HepG2 (cell line): ENCODE measurements at regions not wholly inside any gene's neighbourhood (a gene's known extent, or its start where the extent isn't known, plus 50 kb on each side); places are given as distances from the start of the nearest gene placed in this dataset.

Experiments
- ATAC-seq: fragments of 200-7000 bp; cut with Tn5 transposase; 3 replicates; pipeline ENCODE4 v1.9.1; 2020; ENCODE audit warnings: mild to moderate bottlenecking, moderate library complexity
- BruUV-seq: library from RNA; stranded (reverse); fragments of 400-500 nt; replicated peaks from 2 replicates; lab custom pipeline; 2021; lab: Mats Ljungman, UMichigan
- CTCF ChIA-PET: fragments of 300-600 bp; formaldehyde crosslinking; extraction: SDS; loops from one replicate; lab custom pipeline; 2021; ENCODE audit warnings: low total read pairs, inconsistent platforms, low intra/inter-chr PET ratio; lab: Yijun Ruan, JAX
- POLR2A ChIA-PET: fragments of 350-600 bp; sonication (Branson Sonifier 250); formaldehyde crosslinking; loops from one replicate; lab custom pipeline; 2020; ENCODE audit warnings: antibody characterized with exemption, inconsistent platforms; lab: Yijun Ruan, JAX
- DNase-seq: peaks from one replicate; pipeline ENCODE4 v3.0.0-alpha.2; 2015; ENCODE audit warnings: low spot score
- FAIRE-seq: peaks from 3 replicates; lab custom pipeline; 2011; peaks lifted over from hg19 to GRCh38; lab: Jason Lieb, UNC
- H2AFZ ChIP-seq: one replicate; pipeline ENCODE4 v1.6.1; 2011; ENCODE audit warnings: low read length, inconsistent platforms
- H3K27ac ChIP-seq: fragments of 300-600 bp; 3 replicates; pipeline ENCODE4 v1.8.0; 2011; ENCODE audit warnings: mixed run types, mild to moderate bottlenecking, mixed read lengths, low read length, inconsistent platforms; ENCODE audit not compliant: insufficient read depth; ENCODE audit errors: extremely low read length
- H3K27me3 ChIP-seq, 2 experiments: fragments of 200-600 bp in 1 of 2; 2 replicates in 1 of 2; 3 replicates in 1 of 2; pipeline versions ENCODE4 v1.6.0 to v1.8.0; 2011; ENCODE audit warnings: low read length in 2 of 2, mild to moderate bottlenecking in 2 of 2, moderate library complexity in 2 of 2, inconsistent platforms in 1 of 2; ENCODE audit not compliant: insufficient read depth in 2 of 2, control insufficient read depth in 1 of 2
- H3K36me3 ChIP-seq, 2 experiments: fragments of 200-600 bp in 1 of 2; replicated peaks in 1 of 2; 2 replicates in 1 of 2; 3 replicates in 1 of 2; pipeline versions ENCODE4 v1.5.1 to v1.8.0; 2011; ENCODE audit warnings: low read length in 2 of 2, inconsistent platforms in 1 of 2; ENCODE audit not compliant: insufficient read depth in 2 of 2, control insufficient read depth in 1 of 2
- H3K4me1 ChIP-seq: 2 replicates; pipeline ENCODE4 v1.5.1; 2012; ENCODE audit warnings: low read length, inconsistent platforms; ENCODE audit not compliant: insufficient read depth
- H3K4me2 ChIP-seq: 2 replicates; pipeline ENCODE4 v1.6.0; 2011; ENCODE audit warnings: low read depth, low read length, inconsistent platforms
- H3K4me3 ChIP-seq, 3 experiments: fragments of 200-600 bp in 1 of 3; sonication (generic), shearing (Covaris generic) in 1 of 3; replicated peaks in 1 of 3; 2 replicates each; pipeline ENCODE4 v1.5.1; 2011 to 2016; ENCODE audit warnings: low read length in 3 of 3, inconsistent platforms in 2 of 3, low read depth in 2 of 3, mild to moderate bottlenecking in 2 of 3, control low read depth in 1 of 3, mixed read lengths in 1 of 3; ENCODE audit not compliant: insufficient read depth in 1 of 3
- H3K79me2 ChIP-seq: one replicate; pipeline ENCODE4 v1.6.1; 2011; ENCODE audit warnings: low read length, inconsistent platforms; ENCODE audit not compliant: insufficient read depth
- H3K9ac ChIP-seq: 2 replicates; pipeline ENCODE4 v1.6.0; 2011; ENCODE audit warnings: mild to moderate bottlenecking, low read depth, low read length, inconsistent platforms; ENCODE audit not compliant: insufficient read depth
- H3K9me3 ChIP-seq: 2 replicates; pipeline ENCODE4 v1.5.1; 2012; ENCODE audit warnings: mild to moderate bottlenecking, low read length
- H4K20me1 ChIP-seq: 2 replicates; pipeline ENCODE4 v1.6.0; 2011; ENCODE audit warnings: inconsistent platforms, mild to moderate bottlenecking, low read length, moderate library complexity; ENCODE audit not compliant: insufficient read depth
- AGO2 ChIP-seq: fragments of 200-400 bp; formaldehyde crosslinking; optimal IDR thresholded peaks from 2 replicates; pipeline ENCODE3; 2017; ENCODE audit warnings: mild to moderate bottlenecking, low read depth, low read length, moderate library complexity
- BORCS8-MEF2B ChIP-seq: sonication (generic); formaldehyde crosslinking; IDR thresholded peaks from 2 replicates; pipeline ENCODE4 v1.8.0; 2022; ENCODE audit warnings: mild to moderate bottlenecking, missing genetic modification reagents
- KLF6 ChIP-seq: IDR thresholded peaks from 2 replicates; pipeline ENCODE4 v1.8.0; 2016; ENCODE audit warnings: missing biosample characterization, missing genetic modification reagents
- NCOA5 ChIP-seq: sonication (generic); formaldehyde crosslinking; IDR thresholded peaks from 2 replicates; pipeline ENCODE4 v1.4.0; 2020; ENCODE audit warnings: missing genetic modification reagents
- PCBP2 ChIP-seq: fragments of 200-400 bp; formaldehyde crosslinking; optimal IDR thresholded peaks from 2 replicates; pipeline ENCODE3; 2018; ENCODE audit warnings: low read length, low read depth; ENCODE audit not compliant: poor library complexity, severe bottlenecking
- RFXANK ChIP-seq: IDR thresholded peaks from 2 replicates; pipeline ENCODE4 v1.6.1; 2016
- ZBTB39 ChIP-seq: sonication (generic); formaldehyde crosslinking; IDR thresholded peaks from 2 replicates; pipeline ENCODE4 v1.5.0; 2020; ENCODE audit warnings: missing genetic modification reagents
- ZIK1 ChIP-seq: sonication (generic); formaldehyde crosslinking; IDR thresholded peaks from 2 replicates; pipeline ENCODE4 v1.5.0; 2020; ENCODE audit warnings: mild to moderate bottlenecking, low read depth, missing genetic modification reagents, borderline replicate concordance
- WGBS: methylation state at CpG from one replicate; pipeline ENCODE4 v1.1.6; 2017; ENCODE audit warnings: low lambda C conversion rate; 5-methylcytosine and 5-hydroxymethylcytosine counted together
- in situ Hi-C: cut with HindIII; loops from 2 replicates; pipeline ENCODE4 v1.10.0; 2017; ENCODE audit warnings: low pct_unique_long_range_greater_than_20kb; ENCODE audit not compliant: extremely low pct_ligation_motif_present
- intact Hi-C: fragments of 100-400 bp; cut with micrococcal nuclease; formaldehyde crosslinking; loops from one replicate; pipeline ENCODE4 v1.10.0; 2022; ENCODE audit not compliant: unreplicated experiment

DNA sequence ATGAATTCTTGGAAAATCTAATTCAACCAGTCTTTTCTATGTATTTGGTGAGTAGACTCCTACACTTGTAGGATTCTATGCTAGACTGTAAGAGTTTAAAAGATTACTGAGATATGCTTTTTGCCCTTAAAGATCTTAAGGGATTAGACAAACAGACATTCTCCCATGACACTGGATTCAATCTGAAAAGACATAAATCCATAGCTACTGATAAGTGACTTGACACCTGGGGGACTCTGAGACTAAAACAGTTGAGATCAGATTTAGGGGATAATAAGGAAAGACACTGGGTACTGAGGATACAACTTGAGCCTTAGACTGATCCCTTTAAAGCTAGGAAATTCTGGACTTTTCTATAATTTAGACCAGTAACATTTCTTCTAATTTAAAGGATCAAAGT is 1233.4 kb downstream of the XPNPEP1 start:
- Histone ChIP-seq H3K4me3 (no peak overlapping the region), H3K4me2 (no peak overlapping the region), H3K79me2 (no peaks in the 10 kb centered on the region), H3K4me1 (no peaks in the 10 kb centered on the region), H3K9ac (no peak overlapping the region), H4K20me1 (no peaks in the 10 kb centered on the region), H3K36me3 (no peaks in the 10 kb centered on the region), H3K27ac (no peak overlapping the region), H3K9me3 (peaks cover 95% of the 10 kb centered on the region), H2AFZ (no peak overlapping the region), H3K27me3 (no peaks in the 10 kb centered on the region)
- no TSS peak for BruUV-seq
- no peak for ATAC-seq
- DNase-seq: no peak
- CTCF ChIA-PET: no interaction called here
- in situ Hi-C loops (no loop called here), intact Hi-C loops (no loop called here)
- no peak for FAIRE-seq
- TF ChIP-seq AGO2: no peak
- no peak for TF ChIP-seq RFXANK (CRISPR knock-in tag)
- POLR2A ChIA-PET: no interaction called here

DNA sequence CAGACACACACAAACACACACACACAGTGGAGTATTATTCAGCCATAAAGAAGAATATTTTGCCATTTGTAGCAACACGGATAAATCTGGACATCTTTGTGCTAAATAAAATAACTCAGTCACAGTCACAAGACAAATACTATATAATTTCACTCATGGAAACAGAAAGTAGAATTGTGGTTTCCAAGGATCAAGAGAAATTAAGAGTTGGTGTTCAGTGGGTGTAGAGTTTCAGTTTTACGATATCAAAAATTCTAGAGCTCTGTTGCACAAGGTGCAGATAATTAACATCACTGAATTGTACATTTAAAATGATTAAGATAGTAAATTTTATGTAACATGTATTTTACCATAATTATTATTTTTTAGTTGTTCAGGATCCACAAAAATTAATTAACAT is 1235.0 kb downstream of the XPNPEP1 start:
- Histone ChIP-seq H4K20me1 (no peaks in the 10 kb centered on the region), H3K27ac (no peak overlapping the region), H3K79me2 (no peaks in the 10 kb centered on the region), H3K9me3 (peaks cover 93% of the 10 kb centered on the region), H3K36me3 (no peaks in the 10 kb centered on the region), H3K4me3 (no peak overlapping the region), H3K27me3 (no peaks in the 10 kb centered on the region), H3K9ac (no peak overlapping the region), H3K4me2 (no peak overlapping the region), H3K4me1 (no peaks in the 10 kb centered on the region), H2AFZ (no peak overlapping the region)
- no peak for FAIRE-seq
- ATAC-seq: no peak
- in situ Hi-C loops (no loop called here), intact Hi-C loops (no loop called here)
- POLR2A ChIA-PET: no interaction called here
- 3% methylated on average over 2 of the region's 2 CpGs for WGBS
- no peak for DNase-seq
- no peak for TF ChIP-seq ZIK1 (CRISPR knock-in tag)
- TF ChIP-seq ZBTB39 (CRISPR knock-in tag): no peak
- TF ChIP-seq NCOA5 (CRISPR knock-in tag): no peak
- no peak for TF ChIP-seq PCBP2
- TF ChIP-seq KLF6 (CRISPR knock-in tag): no peak
- no peak for TF ChIP-seq BORCS8-MEF2B (CRISPR knock-in tag)
- BruUV-seq: no TSS peak
- CTCF ChIA-PET: no interaction called here
